Breast epithelium (tissue), 3 donors: ENCODE measurements at regions not wholly inside any gene's neighbourhood (a gene's known extent, or its start where the extent isn't known, plus 50 kb on each side); places are given as distances from the start of the nearest gene placed in this dataset.

Source experiments
- POLR2A ChIP-seq: fragments of 450-650 bp; IDR thresholded peaks from one replicate; pipeline ENCODE4 v1.6.1; 2016; ENCODE audit warnings: antibody characterized with exemption, mild to moderate bottlenecking, moderate library complexity
- POLR2AphosphoS5 ChIP-seq, 3 donors: sonication (generic); formaldehyde crosslinking; IDR thresholded peaks; one replicate each; pipeline ENCODE4 v1.6.1; 2017; ENCODE audit warnings: antibody characterized with exemption in 3 of 3
- TF ChIP-seq, protein P1 (sequence below), 3 donors: fragments of 450-650 bp; IDR thresholded peaks; one replicate each; pipeline ENCODE4 v1.5.1; 2016 to 2017; ENCODE audit warnings: antibody characterized with exemption in 3 of 3, mild to moderate bottlenecking in 3 of 3, moderate library complexity in 3 of 3

DNA sequence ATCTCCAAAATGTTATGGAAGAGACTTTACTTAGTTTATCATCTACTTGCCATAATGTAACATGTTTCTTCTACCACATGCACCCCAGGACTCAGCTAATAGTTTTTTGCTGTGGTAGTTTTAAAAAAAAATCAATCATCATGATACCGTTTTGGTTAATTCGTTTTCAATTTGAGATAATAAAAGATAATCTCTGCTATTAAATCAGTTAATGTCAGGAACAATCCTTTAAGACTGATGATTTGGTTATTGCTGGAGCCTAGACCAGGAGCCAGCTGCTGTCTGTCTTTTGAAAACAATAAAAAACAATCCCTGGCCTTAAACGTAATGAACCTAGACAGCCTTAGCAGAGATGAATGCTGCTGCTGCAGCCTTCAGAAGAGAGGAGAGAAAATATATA lies 403.7 kb downstream of the OXSM start:
- TF ChIP-seq, protein P1, sequence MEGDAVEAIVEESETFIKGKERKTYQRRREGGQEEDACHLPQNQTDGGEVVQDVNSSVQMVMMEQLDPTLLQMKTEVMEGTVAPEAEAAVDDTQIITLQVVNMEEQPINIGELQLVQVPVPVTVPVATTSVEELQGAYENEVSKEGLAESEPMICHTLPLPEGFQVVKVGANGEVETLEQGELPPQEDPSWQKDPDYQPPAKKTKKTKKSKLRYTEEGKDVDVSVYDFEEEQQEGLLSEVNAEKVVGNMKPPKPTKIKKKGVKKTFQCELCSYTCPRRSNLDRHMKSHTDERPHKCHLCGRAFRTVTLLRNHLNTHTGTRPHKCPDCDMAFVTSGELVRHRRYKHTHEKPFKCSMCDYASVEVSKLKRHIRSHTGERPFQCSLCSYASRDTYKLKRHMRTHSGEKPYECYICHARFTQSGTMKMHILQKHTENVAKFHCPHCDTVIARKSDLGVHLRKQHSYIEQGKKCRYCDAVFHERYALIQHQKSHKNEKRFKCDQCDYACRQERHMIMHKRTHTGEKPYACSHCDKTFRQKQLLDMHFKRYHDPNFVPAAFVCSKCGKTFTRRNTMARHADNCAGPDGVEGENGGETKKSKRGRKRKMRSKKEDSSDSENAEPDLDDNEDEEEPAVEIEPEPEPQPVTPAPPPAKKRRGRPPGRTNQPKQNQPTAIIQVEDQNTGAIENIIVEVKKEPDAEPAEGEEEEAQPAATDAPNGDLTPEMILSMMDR (IDR thresholded peaks at IDR 0.05) = no peak
- TF ChIP-seq POLR2A (no peak), POLR2AphosphoS5 (IDR thresholded peaks at IDR 0.05) (no peak)
